ENCODE measurements at regions not wholly inside any gene's neighbourhood (a gene's known extent, or its start where the extent isn't known, plus 50 kb on each side); places are given as distances from the start of the nearest gene placed in this dataset.

- no peak for TF ChIP-seq CTCF (IDR thresholded peaks at IDR 0.05)
- peak overlapping the region; percentile 15 for H3K27ac ChIP-seq
- no peaks in the 10 kb centered on the region for H3K27me3 ChIP-seq (ENCODE audit: control insufficient read depth, insufficient read depth, low read length)
These were observed 231.0 kb downstream of the INSIG2 start for GRCh38 chr2:118319271-118319684.

GRCh38 chr2:118315606-118316005, 227.3 kb downstream of the INSIG2 start:
- Histone ChIP-seq H3K9ac (no peak overlapping the region), H3K27me3 (ENCODE audit: control insufficient read depth, insufficient read depth, low read length) (no peaks in the 10 kb centered on the region), H3K4me2 (ENCODE audit: low read length) (no peak overlapping the region), H3K4me3 (ENCODE audit: low read depth, low read length) (no peak overlapping the region), H2AFZ (no peak overlapping the region), H3K36me3 (ENCODE audit: control insufficient read depth, insufficient read depth, low read length) (no peaks in the 10 kb centered on the region), H3K79me2 (no peaks in the 10 kb centered on the region), H3K4me1 (peaks cover 25% of the 10 kb centered on the region), H3K27ac (no peak overlapping the region), H3K9me3 (ENCODE audit: control insufficient read depth, low read length) (no peaks in the 10 kb centered on the region)
- no peak for TF ChIP-seq CTCF (IDR thresholded peaks at IDR 0.05)

More at GRCh38 chr2:118319271-118319684, 231.0 kb downstream of the INSIG2 start:
- Histone ChIP-seq H3K4me2 (ENCODE audit: low read length) (no peak overlapping the region), H3K4me3 (ENCODE audit: low read depth, low read length) (no peak overlapping the region), H3K79me2 (no peaks in the 10 kb centered on the region), H3K9me3 (ENCODE audit: control insufficient read depth, low read length) (no peaks in the 10 kb centered on the region), H2AFZ (peak overlapping the region; percentile 73), H3K4me1 (peaks cover 29% of the 10 kb centered on the region), H3K9ac (no peak overlapping the region), H3K36me3 (ENCODE audit: control insufficient read depth, insufficient read depth, low read length) (no peaks in the 10 kb centered on the region)

GRCh38 chr2:118312969-118313756, 224.9 kb downstream of the INSIG2 start:
- H3K9ac ChIP-seq = no peak overlapping the region
- H3K4me1 ChIP-seq = peaks cover 8% of the 10 kb centered on the region

GRCh38 chr2:118310681-118311429, 222.6 kb downstream of the INSIG2 start:
- no peaks in the 10 kb centered on the region for H3K27me3 ChIP-seq (ENCODE audit: control insufficient read depth, insufficient read depth, low read length)

More at GRCh38 chr2:118312969-118313756, 224.9 kb downstream of the INSIG2 start:
- Histone ChIP-seq H2AFZ (no peak overlapping the region), H3K27me3 (ENCODE audit: control insufficient read depth, insufficient read depth, low read length) (no peaks in the 10 kb centered on the region), H3K36me3 (ENCODE audit: control insufficient read depth, insufficient read depth, low read length) (no peaks in the 10 kb centered on the region), H3K27ac (no peak overlapping the region), H3K4me3 (ENCODE audit: low read depth, low read length) (no peak overlapping the region), H3K79me2 (no peaks in the 10 kb centered on the region), H3K9me3 (ENCODE audit: control insufficient read depth, low read length) (no peaks in the 10 kb centered on the region), H3K4me2 (ENCODE audit: low read length) (no peak overlapping the region)
- no peak for TF ChIP-seq CTCF (IDR thresholded peaks at IDR 0.05)

More at GRCh38 chr2:118310681-118311429, 222.6 kb downstream of the INSIG2 start:
- H3K4me2 ChIP-seq (ENCODE audit: low read length) = peak overlapping the region; percentile 69
- TF ChIP-seq CTCF (IDR thresholded peaks at IDR 0.05) = no peak
- H3K4me3 ChIP-seq (ENCODE audit: low read depth, low read length) = peak overlapping the region; percentile 60
- H3K27ac ChIP-seq = no peak overlapping the region
- H2AFZ ChIP-seq = peak overlapping the region; percentile 96
- H3K9ac ChIP-seq = no peak overlapping the region
- no peaks in the 10 kb centered on the region for H3K79me2 ChIP-seq
- H3K36me3 ChIP-seq (ENCODE audit: control insufficient read depth, insufficient read depth, low read length) = no peaks in the 10 kb centered on the region
- no peaks in the 10 kb centered on the region for H3K4me1 ChIP-seq
- H3K9me3 ChIP-seq (ENCODE audit: control insufficient read depth, low read length) = no peaks in the 10 kb centered on the region

Measured in parathyroid adenoma (tissue), 2 donors.